GM19240 (cell line): ENCODE measurements at regions not wholly inside any gene's neighbourhood (a gene's known extent, or its start where the extent isn't known, plus 50 kb on each side); places are given as distances from the start of the nearest gene placed in this dataset.

Experiments
- DNase-seq: peaks from one replicate; pipeline ENCODE4 v3.0.0; 2011; ENCODE audit warnings: low spot score; ENCODE audit not compliant: insufficient read length

DNA sequence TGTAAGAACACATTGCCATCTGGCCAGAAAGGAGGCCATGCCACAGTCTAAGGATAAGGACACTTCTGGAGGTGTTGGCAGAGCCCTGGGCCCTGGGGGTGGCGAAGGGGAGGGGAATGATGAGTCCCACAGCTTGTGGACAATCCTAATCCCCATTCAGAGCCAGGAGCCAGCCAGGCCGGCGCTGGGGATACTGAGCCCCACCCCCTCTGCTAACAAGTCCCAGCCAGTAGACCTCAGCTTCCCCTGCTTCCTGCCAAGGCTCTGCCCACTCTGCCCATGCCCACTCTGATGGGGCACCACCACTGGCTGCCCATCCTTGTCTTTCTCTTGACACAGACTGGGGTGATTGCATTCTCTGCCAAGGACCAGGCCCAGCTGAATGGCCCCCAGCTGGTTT lies 71.9 kb downstream of the NAV1 start:
- no peak for DNase-seq

DNA sequence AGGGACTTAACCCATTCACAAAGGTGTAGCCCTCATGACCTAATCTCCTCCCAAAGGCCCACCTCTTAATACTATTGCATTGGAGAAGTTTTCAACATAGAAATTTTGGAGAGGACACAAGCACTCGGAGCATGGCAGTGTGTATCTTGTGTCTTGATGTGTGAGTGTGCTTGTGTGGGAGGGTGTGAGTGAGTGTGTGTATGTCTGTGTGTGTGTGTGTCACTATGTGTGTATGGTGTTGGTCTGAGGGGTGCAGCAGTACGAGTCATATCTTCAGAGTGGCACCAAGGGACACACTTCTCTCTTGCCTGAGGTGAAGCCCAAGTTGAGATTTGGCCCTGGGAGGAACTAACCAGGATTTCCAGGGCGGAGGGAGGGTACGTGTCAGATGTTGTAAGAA lies 73.7 kb downstream of the NAV1 start:
- no peak for DNase-seq

- no peak for DNase-seq
Measured at GRCh38 chr1:201614262-201615015, 75.5 kb downstream of the NAV1 start.

DNA sequence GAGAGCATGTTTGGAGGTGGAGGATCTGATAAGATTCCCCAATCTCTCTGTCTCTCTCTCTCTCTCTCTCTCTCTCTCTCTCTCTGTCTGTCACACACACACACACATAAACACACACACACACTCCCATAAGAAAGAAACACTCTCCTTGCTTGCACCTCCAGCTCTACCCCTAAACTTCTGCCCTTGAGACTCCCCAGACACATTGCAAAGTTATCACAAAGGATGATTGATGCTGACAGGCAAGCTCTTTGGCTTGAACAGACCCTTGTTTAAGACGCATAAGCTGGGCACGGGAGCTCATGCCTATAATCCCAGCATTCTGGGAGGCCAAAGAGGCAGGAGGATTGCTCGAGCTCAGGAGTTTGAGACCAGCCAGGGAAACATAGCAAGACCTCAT lies 78.2 kb downstream of the NAV1 start:
- DNase-seq, result no peak

GRCh38 chr1:201618389-201618788 lies 79.5 kb downstream of the NAV1 start:
- DNase-seq, result no peak

DNA sequence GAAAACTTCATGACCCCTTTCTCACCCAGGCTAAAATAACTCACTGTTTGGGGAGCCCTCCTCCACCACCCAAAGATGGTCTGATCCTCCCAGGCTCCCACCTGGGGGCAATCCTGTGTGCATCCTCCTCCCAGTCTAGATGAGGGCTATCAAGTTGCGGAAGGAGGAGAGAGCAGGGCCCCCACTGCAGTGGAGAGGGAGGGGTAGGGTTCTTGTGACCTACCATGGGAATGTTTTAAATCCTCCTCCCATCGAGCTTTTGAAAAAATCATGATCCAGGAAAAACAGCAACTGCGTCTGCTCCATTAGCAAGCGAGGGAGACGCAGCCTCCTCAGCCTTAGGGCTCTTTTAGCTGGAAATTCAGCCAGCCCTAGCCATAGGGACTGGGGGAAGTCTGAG lies 80.0 kb downstream of the NAV1 start:
- DNase-seq, result no peak

- DNase-seq, result no peak
Measured at GRCh38 chr1:201619513-201619912, 80.6 kb downstream of the NAV1 start.

GRCh38 chr1:201622353-201622752 lies 83.4 kb downstream of the NAV1 start:
- DNase-seq, result no peak

GRCh38 chr1:201622824-201623223 lies 83.9 kb downstream of the NAV1 start:
- no peak for DNase-seq

GRCh38 chr1:201624741-201625225 lies 85.9 kb downstream of the NAV1 start:
- no peak for DNase-seq

DNA sequence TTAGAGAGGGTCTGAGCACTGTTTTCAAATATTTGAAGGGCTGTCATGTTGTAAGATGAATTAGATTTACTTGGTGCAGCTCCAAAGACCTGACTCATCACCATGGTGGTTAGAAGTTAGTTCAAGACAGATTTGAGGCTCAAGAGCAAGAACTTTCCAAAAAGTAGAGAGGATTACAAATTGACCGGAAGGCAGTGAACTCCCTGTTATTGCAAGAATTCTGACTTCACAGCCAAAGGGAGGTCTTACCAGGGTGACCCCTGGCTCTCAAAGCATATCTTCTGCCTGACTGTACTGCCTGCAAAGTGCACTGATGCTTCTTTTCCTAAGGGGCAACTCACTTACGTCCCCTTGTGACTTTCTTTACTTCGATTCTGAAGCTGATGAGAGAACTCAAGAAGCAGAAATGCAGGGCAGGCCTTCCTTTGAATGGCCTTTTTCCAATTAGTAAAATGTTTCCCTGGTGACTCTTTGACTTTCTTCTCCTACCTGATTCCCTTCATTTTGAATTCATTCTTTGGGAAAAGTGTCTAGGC lies 86.4 kb downstream of the NAV1 start:
- no peak for DNase-seq

DNA sequence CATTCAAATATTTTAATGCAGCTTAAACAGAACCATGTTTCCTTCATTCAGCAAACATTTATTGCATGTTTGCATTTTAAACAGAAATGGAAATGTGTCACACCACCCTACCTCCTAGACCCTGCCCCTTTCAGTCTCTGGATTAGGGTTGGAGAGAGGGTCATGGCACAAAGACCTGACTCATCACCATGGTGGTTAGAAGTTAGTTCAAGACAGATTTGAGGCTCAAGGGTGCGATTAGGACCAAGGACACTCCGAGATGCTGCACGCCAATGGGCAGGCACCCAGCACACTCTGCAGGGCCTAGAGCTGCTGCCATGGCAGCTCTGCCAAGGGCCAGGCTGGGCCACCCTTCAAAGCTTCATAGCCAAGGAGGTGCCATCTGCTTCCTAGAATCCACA lies 86.9 kb downstream of the NAV1 start:
- no peak for DNase-seq

GRCh38 chr1:201626629-201627275 lies 87.8 kb downstream of the NAV1 start:
- no peak for DNase-seq

DNA sequence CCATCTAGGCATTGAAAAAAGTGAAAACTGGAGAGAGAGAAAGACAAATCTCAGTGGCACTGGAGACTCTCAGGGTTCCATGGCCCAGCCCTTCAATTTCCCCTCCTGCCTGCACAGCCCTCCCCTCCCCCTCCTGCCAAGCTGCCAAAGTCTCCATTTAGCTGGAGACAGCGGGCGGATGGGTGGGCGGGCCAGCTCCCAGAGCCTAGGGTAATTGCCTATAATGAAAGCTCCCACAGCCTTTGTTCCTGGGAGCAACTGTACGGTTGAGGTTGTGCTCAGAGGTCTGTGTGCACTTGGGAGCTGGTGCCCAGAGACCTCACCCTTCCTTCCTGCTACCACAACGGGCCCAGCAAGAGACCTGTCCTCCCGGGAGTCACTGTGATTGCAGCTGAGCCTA lies 89.6 kb downstream of the NAV1 start:
- DNase-seq, result no peak

GRCh38 chr1:201630582-201630981 lies 91.7 kb downstream of the NAV1 start:
- DNase-seq, result no peak

DNA sequence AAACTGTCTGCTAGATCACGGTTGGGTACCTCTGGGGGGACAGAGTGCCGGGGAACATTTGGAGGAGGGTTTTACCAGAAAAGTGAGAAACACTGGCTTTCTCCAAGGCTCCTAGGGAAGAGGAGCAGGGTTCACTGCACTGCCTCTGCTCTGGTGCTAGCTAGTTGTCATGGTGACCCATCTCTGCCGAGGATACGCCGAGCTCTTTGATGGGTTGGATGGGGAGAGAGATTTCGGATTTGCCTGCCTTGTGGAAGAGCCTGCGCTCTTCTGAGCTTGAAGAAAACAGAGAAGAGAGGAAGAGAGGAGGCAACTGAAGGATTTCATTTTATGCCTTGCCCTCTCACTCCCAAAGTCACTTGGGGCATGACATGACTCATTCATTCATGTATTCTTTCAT lies 92.1 kb downstream of the NAV1 start:
- DNase-seq, result no peak

- DNase-seq, result no peak
Measured at GRCh38 chr1:201632364-201632952, 93.5 kb downstream of the NAV1 start.

DNA sequence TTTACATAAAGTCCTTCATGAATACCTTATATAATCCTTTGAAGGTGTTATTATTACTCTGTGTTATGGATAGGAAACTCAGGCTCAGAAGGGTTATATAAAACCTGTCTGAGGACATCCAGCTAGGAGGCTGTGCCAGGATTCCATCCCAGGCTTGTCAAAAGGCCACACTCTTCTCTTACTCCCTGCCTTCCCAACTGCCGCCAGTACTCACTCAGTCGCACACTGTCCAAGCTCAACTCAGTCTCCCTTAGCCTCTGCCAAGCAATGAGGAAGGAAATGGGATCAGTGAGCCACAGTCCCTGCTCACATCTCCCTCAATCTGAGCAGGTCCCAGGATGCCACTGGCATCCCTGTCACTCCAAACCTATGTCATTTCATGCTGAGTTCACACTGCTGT lies 94.4 kb downstream of the NAV1 start:
- DNase-seq, result no peak

DNA sequence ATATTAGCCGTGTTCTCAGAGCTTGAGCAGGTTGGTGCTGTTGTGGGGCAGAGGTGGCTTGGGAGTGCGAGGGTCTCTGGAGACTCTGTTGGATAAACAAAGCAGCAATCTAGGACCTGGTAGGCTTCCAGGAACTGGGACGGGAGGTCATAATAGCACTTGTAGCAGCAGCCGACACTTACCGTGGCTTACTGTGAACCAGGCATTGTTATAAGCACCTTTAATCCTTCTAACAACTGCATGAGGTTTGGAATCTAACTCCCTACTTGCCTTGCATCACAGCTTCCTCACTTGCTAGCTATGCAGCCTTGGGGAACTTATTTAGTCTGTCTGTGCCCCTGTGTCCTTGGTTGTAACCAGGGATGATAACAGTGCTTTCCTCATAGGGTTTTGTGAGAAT lies 94.9 kb downstream of the NAV1 start:
- DNase-seq, result no peak

DNA sequence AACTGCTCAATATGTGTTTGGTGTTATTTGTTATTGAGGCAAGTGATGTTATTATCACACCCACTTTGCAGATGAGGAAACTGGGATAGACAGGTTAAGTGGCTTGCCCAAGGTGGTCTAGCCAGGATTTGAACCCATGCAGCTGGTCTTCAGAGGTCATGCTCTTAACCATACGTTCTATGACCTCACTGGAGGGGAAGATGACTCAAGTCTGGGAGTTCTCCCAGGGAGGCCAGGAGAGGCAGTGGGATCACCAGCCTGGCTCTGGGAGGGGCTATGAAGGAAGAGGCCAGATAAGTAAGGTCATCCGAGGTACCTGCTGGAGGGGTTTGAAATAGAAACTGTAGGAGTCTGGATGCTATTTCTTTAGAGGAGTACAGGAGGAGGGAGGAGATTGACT lies 95.3 kb downstream of the NAV1 start:
- no peak for DNase-seq

DNA sequence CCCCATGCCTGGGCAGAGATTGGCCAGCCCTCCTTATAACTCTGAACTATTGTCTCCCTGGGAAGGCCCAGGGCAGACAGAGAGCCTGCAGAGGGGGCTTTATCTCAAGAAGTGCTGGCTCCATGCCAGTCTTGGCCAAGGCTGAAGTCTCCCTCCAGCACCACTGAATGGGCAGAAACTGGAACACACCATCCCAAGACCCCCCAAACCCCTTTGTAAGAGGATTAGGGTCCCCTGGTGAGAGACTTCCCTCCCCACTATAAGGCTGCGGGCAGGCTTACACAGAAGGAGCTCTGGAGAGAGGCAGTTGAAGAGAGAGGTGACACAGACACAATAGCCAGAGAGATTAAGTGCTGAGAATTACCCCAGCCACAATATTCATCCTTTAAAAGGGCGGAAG lies 97.2 kb downstream of the NAV1 start:
- DNase-seq, result no peak

GRCh38 chr1:201636510-201636971 lies 97.6 kb downstream of the NAV1 start:
- DNase-seq, result no peak
